K562 (cell line): ENCODE measurements at regions not wholly inside any gene's neighbourhood (a gene's known extent, or its start where the extent isn't known, plus 50 kb on each side); places are given as distances from the start of the nearest gene placed in this dataset.

Experiments used
- ATAC-seq: fragments of 200-7000 bp; cut with Tn5 transposase; 3 replicates; pipeline ENCODE4 v1.9.1; 2020; ENCODE audit warnings: moderate library complexity
- BruUV-seq: library from RNA; stranded (reverse); fragments of 400-500 nt; replicated peaks from 2 replicates; lab custom pipeline; 2021; lab: Mats Ljungman, UMichigan
- CTCF ChIA-PET: fragments of 300-600 bp; formaldehyde crosslinking; extraction: SDS; loops from one replicate; lab custom pipeline; 2021; ENCODE audit warnings: low intra/inter-chr PET ratio; lab: Yijun Ruan, JAX
- POLR2A ChIA-PET: fragments of 300-600, 350-650 bp; sonication (Branson Sonifier 250); formaldehyde crosslinking; extraction: SDS; loops from one replicate; lab custom pipeline; 2021; ENCODE audit warnings: antibody characterized with exemption, inconsistent platforms; lab: Yijun Ruan, JAX
- DNase-seq, 4 experiments: peaks; one replicate each; pipeline versions ENCODE4 v3.0.0 to v3.0.0-alpha.2; 2011 to 2018; ENCODE audit warnings: low spot score in 3 of 4, mixed read lengths in 3 of 4; ENCODE audit errors: extremely low read depth in 1 of 4
- FAIRE-seq: peaks from 2 replicates; lab custom pipeline; 2011; peaks lifted over from hg19 to GRCh38; lab: Jason Lieb, UNC
- H2AFZ ChIP-seq: 2 replicates; pipeline ENCODE4 v1.6.0; 2011; ENCODE audit warnings: low read depth, low read length, control low read depth, inconsistent platforms
- H3K27ac ChIP-seq: fragments of 200-600 bp; 3 replicates; pipeline ENCODE4 v1.8.0; 2011; ENCODE audit warnings: low read depth, mild to moderate bottlenecking, control low read depth, inconsistent platforms, low read length, moderate library complexity, mixed read lengths; ENCODE audit errors: extremely low read depth
- H3K27me3 ChIP-seq, 2 experiments: fragments of 300-600 bp in 1 of 2; 2 replicates in 1 of 2; 3 replicates in 1 of 2; pipeline versions ENCODE4 v1.6.0 to v1.8.0; 2011; ENCODE audit warnings: inconsistent platforms in 2 of 2, low read length in 2 of 2, mild to moderate bottlenecking in 1 of 2, mixed read lengths in 1 of 2, moderate library complexity in 1 of 2; ENCODE audit not compliant: control insufficient read depth in 2 of 2, insufficient read depth in 2 of 2
- H3K36me3 ChIP-seq: fragments of 300-600 bp; 3 replicates; pipeline ENCODE4 v1.8.0; 2011; ENCODE audit warnings: mild to moderate bottlenecking, low read length, inconsistent platforms; ENCODE audit not compliant: control insufficient read depth, insufficient read depth
- H3K4me1 ChIP-seq, 2 experiments: fragments of 200-600 bp in 1 of 2; replicated peaks in 1 of 2; 2 replicates in 1 of 2; 3 replicates in 1 of 2; pipeline versions ENCODE4 v1.5.1 to v1.8.0; 2011; ENCODE audit warnings: inconsistent platforms in 2 of 2, low read length in 2 of 2, mild to moderate bottlenecking in 1 of 2, mixed read lengths in 1 of 2, moderate library complexity in 1 of 2; ENCODE audit not compliant: control insufficient read depth in 2 of 2, insufficient read depth in 2 of 2
- H3K4me2 ChIP-seq: 2 replicates; pipeline ENCODE4 v1.6.1; 2011; ENCODE audit warnings: low read length, control low read depth, inconsistent platforms, mixed read lengths; ENCODE audit not compliant: insufficient read depth
- H3K4me3 ChIP-seq: fragments of 200-600 bp; sonication (generic), shearing (Covaris generic); 2 replicates; pipeline ENCODE4 v1.5.1; 2016; ENCODE audit warnings: control low read depth, inconsistent platforms
- H3K79me2 ChIP-seq: fragments of 200-600 bp; 3 replicates; pipeline ENCODE4 v1.8.0; 2011; ENCODE audit warnings: low read length, inconsistent platforms; ENCODE audit not compliant: control insufficient read depth, insufficient read depth
- H3K9ac ChIP-seq, 2 experiments: 2 replicates each; pipeline versions ENCODE4 v1.6.0 to v1.6.1; 2011; ENCODE audit warnings: low read depth in 2 of 2, low read length in 2 of 2, control low read depth in 1 of 2, inconsistent platforms in 1 of 2, mild to moderate bottlenecking in 1 of 2, mixed read lengths in 1 of 2; ENCODE audit not compliant: insufficient read depth in 1 of 2
- H3K9me1 ChIP-seq: one replicate; pipeline ENCODE4 v1.6.0; 2011; ENCODE audit warnings: inconsistent platforms, mild to moderate bottlenecking, low read length, moderate library complexity; ENCODE audit not compliant: control insufficient read depth, insufficient read depth
- H3K9me3 ChIP-seq: replicated peaks from 2 replicates; pipeline ENCODE4 v1.5.1; 2011; ENCODE audit warnings: low read depth, low read length, inconsistent platforms; ENCODE audit not compliant: control insufficient read depth, insufficient read depth
- H4K20me1 ChIP-seq: replicated peaks from 2 replicates; pipeline ENCODE4 v1.6.1; 2011; ENCODE audit warnings: low read length, inconsistent platforms, mixed read lengths; ENCODE audit not compliant: control insufficient read depth, insufficient read depth
- ADNP ChIP-seq: fragments of 200-800 bp; sonication (Bioruptor generic); IDR thresholded peaks from 2 replicates; pipeline ENCODE4 v1.6.1; 2016; ENCODE audit warnings: missing genetic modification characterization, missing compliant biosample characterization
- EGR1 ChIP-seq: fragments of 450-650 bp; conservative IDR thresholded peaks from 2 replicates; pipeline ENCODE4 v1.6.1; 2017; ENCODE audit warnings: mild to moderate bottlenecking
- ETV5 ChIP-seq: sonication (generic); formaldehyde crosslinking; IDR thresholded peaks from 2 replicates; pipeline ENCODE4 v1.4.0; 2020; ENCODE audit warnings: low read depth, mild to moderate bottlenecking, missing genetic modification reagents
- RBM25 ChIP-seq: fragments of 200-400 bp; formaldehyde crosslinking; IDR thresholded peaks from 2 replicates; pipeline ENCODE4 v1.6.1; 2018; ENCODE audit warnings: low read length, low read depth, moderate library complexity; ENCODE audit not compliant: severe bottlenecking
- SPI1 ChIP-seq: IDR thresholded peaks from 2 replicates; pipeline ENCODE4 v1.6.1; 2011; ENCODE audit warnings: low read depth, low read length, control low read depth, borderline replicate concordance
- WGBS: fragments of 100-300 bp; shearing (Covaris generic); methylation state at CpG from one replicate; pipeline ENCODE4 v1.1.6; 2016; ENCODE audit warnings: low coverage, mixed read lengths; ENCODE audit not compliant: insufficient coverage; ENCODE audit errors: missing lambda C conversion rate; 5-methylcytosine and 5-hydroxymethylcytosine counted together
- in situ Hi-C: fragments of 300-500 bp; cut with MboI; formaldehyde crosslinking; loops from 4 replicates; pipeline ENCODE4 v1.15.0; 2018; ENCODE audit warnings: inconsistent platforms, mixed read lengths
- intact Hi-C: fragments of 100-400 bp; cut with micrococcal nuclease; formaldehyde crosslinking; loops from 2 replicates; pipeline ENCODE4 v1.14.2; 2022

GRCh38 chr1:5771788-5772187, 220.4 kb downstream of the NPHP4 start:
- no peaks in the 10 kb centered on the region for H3K9me1 ChIP-seq
- peaks cover 41 to 81% of the 10 kb centered on the region in 2 experiments for H3K27me3 ChIP-seq
- ChIA-PET POLR2A (interaction anchor here (1.1 to 1.3 kb wide), 2 partner anchors 26 to 64 kb away, joined by 3 to 4 read pairs; no protein-coding TSS in a partner anchor), CTCF (no interaction called here)
- in situ Hi-C loops = no loop called here
- BruUV-seq = no TSS peak
- no peak for DNase-seq
- no peak overlapping the region for H3K27ac ChIP-seq
- intact Hi-C loops = no loop called here
- no peak overlapping the region for H2AFZ ChIP-seq
- H3K4me1 ChIP-seq = no peaks in the 10 kb centered on the region
- H3K4me3 ChIP-seq = no peak overlapping the region
- H3K4me2 ChIP-seq = no peak overlapping the region
- peaks cover 3% of the 10 kb centered on the region; the same call in 1 of the 2 replicates for H4K20me1 ChIP-seq
- no peak for ATAC-seq
- no peak for FAIRE-seq
- TF ChIP-seq ADNP (tag) (0 out of 2 replicates have a peak, but pooled peaks have one; percentile 26), RBM25 (peak; percentile 72), ETV5 (CRISPR knock-in tag) (no peak)
- WGBS = 0% methylated on average over 2 of the region's 2 CpGs
- no peaks in the 10 kb centered on the region for H3K9me3 ChIP-seq
- H3K9ac ChIP-seq = no peak overlapping the region
- H3K79me2 ChIP-seq = no peaks in the 10 kb centered on the region
- H3K36me3 ChIP-seq = no peaks in the 10 kb centered on the region

GRCh38 chr1:5770981-5771765, 221.1 kb downstream of the NPHP4 start:
- no peak for TF ChIP-seq EGR1
- TF ChIP-seq SPI1 = 0 out of 2 replicates have a peak, but pooled peaks have one; percentile 8
- H3K9me1 ChIP-seq = no peaks in the 10 kb centered on the region
- H3K9me3 ChIP-seq = no peaks in the 10 kb centered on the region
- H3K27ac ChIP-seq = no peak overlapping the region
- H3K79me2 ChIP-seq = no peaks in the 10 kb centered on the region
- no peak overlapping the region for H3K4me2 ChIP-seq
- no peak overlapping the region for H3K9ac ChIP-seq
- H3K36me3 ChIP-seq = no peaks in the 10 kb centered on the region
- DNase-seq (no peak), FAIRE-seq (no peak), ATAC-seq (no peak)
- peaks cover 39 to 81% of the 10 kb centered on the region in 2 experiments for H3K27me3 ChIP-seq
- in situ Hi-C loops (no loop called here), intact Hi-C loops (no loop called here)
- 2% methylated on average over 23 of the region's 23 CpGs for WGBS
- no peak overlapping the region for H3K4me3 ChIP-seq
- no peak overlapping the region for H2AFZ ChIP-seq
- H4K20me1 ChIP-seq = peaks cover 3% of the 10 kb centered on the region; the same call in 1 of the 2 replicates
- no TSS peak for BruUV-seq
- ChIA-PET CTCF (no interaction called here), POLR2A (interaction anchor here (0.8 to 1.3 kb wide), 3 partner anchors 25 to 64 kb away, joined by 3 to 4 read pairs (median 4); no protein-coding TSS in a partner anchor)
- no peaks in the 10 kb centered on the region for H3K4me1 ChIP-seq
